ENCODE measurements at regions not wholly inside any gene's neighbourhood (a gene's known extent, or its start where the extent isn't known, plus 50 kb on each side); places are given as distances from the start of the nearest gene placed in this dataset.

GRCh38 chr13:23067129-23067528, 113.7 kb upstream of the SGCG start:
- Histone ChIP-seq H4K5ac (ENCODE audit: insufficient read length, low read depth, low read length) (no peak overlapping the region), H3K23ac (ENCODE audit: insufficient read length, low read depth, low read length) (no peak overlapping the region), H3K9ac (ENCODE audit: extremely low read depth, insufficient read length, low read length) (no peak overlapping the region), H3T11ph (ENCODE audit: low read length) (no peak overlapping the region), H3K9me3 (ENCODE audit: control insufficient read depth, low read depth, low read length) (no peaks in the 10 kb centered on the region), H3K4ac (ENCODE audit: low read depth, low read length) (no peak overlapping the region), H3K4me1 (ENCODE audit: insufficient read depth, low read length) (no peaks in the 10 kb centered on the region), H3K18ac (ENCODE audit: insufficient read length, low read depth, low read length) (no peak overlapping the region), H3K79me2 (ENCODE audit: insufficient read depth, low read length) (no peaks in the 10 kb centered on the region), H2BK120ac (ENCODE audit: low read depth, low read length, poor library complexity, severe bottlenecking) (no peak overlapping the region), H4K8ac (replicated peaks; ENCODE audit: insufficient read length, low read depth, low read length) (no peak overlapping the region), H3K4me2 (ENCODE audit: insufficient read depth, insufficient read length, low read length) (no peak overlapping the region), H2BK15ac (ENCODE audit: low read depth, low read length) (no peak overlapping the region), H3K79me1 (ENCODE audit: insufficient read depth, low read depth, low read length, poor library complexity, severe bottlenecking) (no peaks in the 10 kb centered on the region), H2BK12ac (ENCODE audit: insufficient read length, low read depth, low read length) (no peak overlapping the region), H3K27me3 (ENCODE audit: insufficient read depth, low read length) (no peaks in the 10 kb centered on the region), H3K56ac (ENCODE audit: insufficient read length, low read depth, low read length) (no peak overlapping the region), H2AFZ (ENCODE audit: low read length) (no peak overlapping the region), H2BK5ac (ENCODE audit: insufficient read length, low read length) (no peak overlapping the region), H3K23me2 (ENCODE audit: insufficient read length, low read depth, low read length, poor library complexity, severe bottlenecking) (no peaks in the 10 kb centered on the region), H2AK5ac (ENCODE audit: insufficient read length, low read length) (no peak overlapping the region), H3K14ac (ENCODE audit: insufficient read depth, low read length) (no peak overlapping the region), H4K20me1 (ENCODE audit: control insufficient read depth, insufficient read depth, insufficient read length) (no peaks in the 10 kb centered on the region), H3K27ac (ENCODE audit: insufficient read length, low read depth, low read length) (no peak overlapping the region), H2BK20ac (ENCODE audit: low read depth, low read length, poor library complexity, severe bottlenecking) (no peak overlapping the region), H4K91ac (ENCODE audit: insufficient read length, low read depth, low read length) (no peak overlapping the region)
- no peak overlapping the region for H3K27ac Mint-ChIP-seq
- H3K27me3 Mint-ChIP-seq (ENCODE audit: low read depth), result no peaks in the 10 kb centered on the region
- DNase-seq, result no peak
- no peak for TF ChIP-seq CTCF (conservative IDR thresholded peaks at IDR 0.05)
- H3K36me3 Mint-ChIP-seq (ENCODE audit: insufficient read depth in 1 of 3, low read depth in 3 of 3), result no peaks in the 10 kb centered on the region
- no CpG with 5 or more reads among the region's 5 CpGs for WGBS (ENCODE audit: extremely low coverage, insufficient read length, low lambda C conversion rate)
- no peak overlapping the region for H3K4me3 Mint-ChIP-seq
- H3K9me3 Mint-ChIP-seq, result peaks cover 0 to 3% of the 10 kb centered on the region in 2 experiments; a peak in 2 of 5 replicates
- H3K4me1 Mint-ChIP-seq, result peaks cover 4 to 10% of the 10 kb centered on the region in 2 experiments; a peak in 3 of 4 replicates
